Panc1 (cell line): ENCODE measurements at regions not wholly inside any gene's neighbourhood (a gene's known extent, or its start where the extent isn't known, plus 50 kb on each side); places are given as distances from the start of the nearest gene placed in this dataset.
"Not testable (repeated sequence)": the region's sequence is repeated elsewhere in the genome, so short reads cannot be mapped to it uniquely, and the experiment has no call there.

Source experiments
- ATAC-seq: fragments of 200-7000 bp; cut with Tn5 transposase; 2 replicates; pipeline ENCODE4 v1.9.1; 2020; ENCODE audit warnings: mild to moderate bottlenecking, moderate library complexity
- BruUV-seq: library from RNA; stranded (reverse); fragments of 400-500 nt; replicated peaks from 2 replicates; lab custom pipeline; 2021; lab: Mats Ljungman, UMichigan
- CTCF ChIA-PET: fragments of 300-600 bp; sonication (Branson Sonifier 250); formaldehyde crosslinking; loops from one replicate; lab custom pipeline; 2022; ENCODE audit warnings: antibody characterized with exemption; lab: Charles Lee
- POLR2A ChIA-PET: fragments of 300-600 bp; sonication (Branson Sonifier 250); formaldehyde crosslinking; loops from one replicate; lab custom pipeline; 2022; ENCODE audit warnings: antibody characterized with exemption; lab: Charles Lee
- DNase-seq: peaks from one replicate; pipeline ENCODE4 v3.0.0-alpha.2; 2010; ENCODE audit warnings: low read depth, low spot score
- H3K27ac ChIP-seq: 2 replicates; pipeline ENCODE4 v1.5.1; 2011; ENCODE audit warnings: mild to moderate bottlenecking, low read length, inconsistent platforms
- H3K27me3 ChIP-seq: fragments of 200-500 bp; sonication (Bioruptor generic); 2 replicates; pipeline ENCODE4 v1.6.0; 2014; ENCODE audit warnings: low read length, inconsistent platforms; ENCODE audit not compliant: control insufficient read depth, insufficient read depth
- H3K36me3 ChIP-seq: fragments of 200-500 bp; sonication (Bioruptor generic); 2 replicates; pipeline ENCODE4 v1.5.1; 2014; ENCODE audit warnings: inconsistent platforms, mild to moderate bottlenecking, low read length, moderate library complexity; ENCODE audit not compliant: control insufficient read depth, insufficient read depth
- H3K4me1 ChIP-seq: 2 replicates; pipeline ENCODE4 v1.5.1; 2011; ENCODE audit warnings: inconsistent platforms, mild to moderate bottlenecking, low read length, moderate library complexity; ENCODE audit not compliant: control insufficient read depth, insufficient read depth
- H3K4me3 ChIP-seq, 2 experiments: 2 replicates each; pipeline ENCODE4 v1.5.1; 2011 to 2012; ENCODE audit warnings: low read depth in 2 of 2, low read length in 2 of 2, mild to moderate bottlenecking in 2 of 2, inconsistent platforms in 1 of 2, moderate library complexity in 1 of 2
- H3K9me3 ChIP-seq: fragments of 200-500 bp; sonication (Bioruptor generic); 2 replicates; pipeline ENCODE4 v1.5.1; 2014; ENCODE audit warnings: low read depth, mild to moderate bottlenecking, inconsistent platforms, low read length, moderate library complexity; ENCODE audit not compliant: control insufficient read depth, insufficient read depth
- CTCF ChIP-seq: fragments of 450-650 bp; IDR thresholded peaks from 2 replicates; pipeline ENCODE4 v1.5.1; 2017; ENCODE audit warnings: mild to moderate bottlenecking
- POLR2AphosphoS5 ChIP-seq: IDR thresholded peaks from 2 replicates; pipeline ENCODE4 v1.6.1; 2012; ENCODE audit warnings: mild to moderate bottlenecking, low read depth, low read length, moderate library complexity
- REST ChIP-seq, 2 experiments: IDR thresholded peaks; 2 replicates each; pipeline ENCODE4 v1.6.1; 2011 to 2012; ENCODE audit warnings: low read depth in 2 of 2, control low read depth in 1 of 2, low read length in 1 of 2, mild to moderate bottlenecking in 1 of 2, moderate library complexity in 1 of 2; ENCODE audit not compliant: insufficient read depth in 1 of 2
- SIN3A ChIP-seq: IDR thresholded peaks from 2 replicates; pipeline ENCODE4 v1.6.1; 2012; ENCODE audit warnings: low read depth, mild to moderate bottlenecking, low read length, moderate library complexity, borderline replicate concordance; ENCODE audit not compliant: insufficient read depth
- TCF7L2 ChIP-seq: IDR thresholded peaks from 2 replicates; pipeline ENCODE4 v1.6.1; 2011; ENCODE audit warnings: mild to moderate bottlenecking, low read depth, low read length, inconsistent platforms
- in situ Hi-C: cut with HindIII; loops from 2 replicates; pipeline ENCODE4 v1.10.0; 2016; ENCODE audit warnings: low sequenced_read_pairs, low pct_unique_long_range_greater_than_20kb
- intact Hi-C: fragments of 100-400 bp; cut with micrococcal nuclease; formaldehyde crosslinking; loops from one replicate; pipeline ENCODE4 v1.10.0; 2022; ENCODE audit not compliant: unreplicated experiment

GRCh38 chr13:81171065-81171647 lies 830.2 kb upstream of the SPRY2 start:
- no peaks in the 10 kb centered on the region for H3K4me1 ChIP-seq
- ATAC-seq (no peak), DNase-seq (peak; percentile 5)
- intact Hi-C loops: loop anchor here (10.0 kb wide), 1 partner anchor 314 kb away; no protein-coding TSS in a partner anchor
- H3K27ac ChIP-seq: no peak overlapping the region
- ChIA-PET POLR2A (no interaction called here), CTCF (no interaction called here)
- H3K9me3 ChIP-seq: no peaks in the 10 kb centered on the region
- H3K27me3 ChIP-seq: no peaks in the 10 kb centered on the region
- no TSS peak for BruUV-seq
- no peak overlapping the region for H3K4me3 ChIP-seq
- in situ Hi-C loops: no loop called here
- no peaks in the 10 kb centered on the region for H3K36me3 ChIP-seq
- no peak for TF ChIP-seq POLR2AphosphoS5
- peak; percentile 46; the same call in 1 of the 2 replicates for TF ChIP-seq CTCF

GRCh38 chr13:81163823-81164222 lies 822.9 kb upstream of the SPRY2 start:
- H3K4me3 ChIP-seq, H3K9me3 ChIP-seq, POLR2A ChIA-PET, BruUV-seq, CTCF ChIA-PET, ATAC-seq, in situ Hi-C loops, intact Hi-C loops, DNase-seq, H3K27me3 ChIP-seq, H3K27ac ChIP-seq, H3K36me3 ChIP-seq, H3K4me1 ChIP-seq: not testable (repeated sequence)

GRCh38 chr13:81153478-81153877 lies 812.6 kb upstream of the SPRY2 start:
- POLR2A ChIA-PET: no interaction called here

More at GRCh38 chr13:81153478-81153877, 812.6 kb upstream of the SPRY2 start:
- CTCF ChIA-PET: no interaction called here
- Histone ChIP-seq H3K27me3 (no peaks in the 10 kb centered on the region), H3K27ac (no peak overlapping the region), H3K4me1 (no peaks in the 10 kb centered on the region), H3K36me3 (no peaks in the 10 kb centered on the region), H3K9me3 (no peaks in the 10 kb centered on the region), H3K4me3 (no peak overlapping the region)
- TF ChIP-seq POLR2AphosphoS5: no peak
- TF ChIP-seq CTCF: no peak
- TF ChIP-seq SIN3A: no peak
- no peak for TF ChIP-seq TCF7L2
- TF ChIP-seq REST (IDR thresholded peaks at IDR 0.05; ENCODE audit: insufficient read depth in 1 of 2, low read depth in 2 of 2, low read length in 1 of 2): no peak
- ATAC-seq (no peak), DNase-seq (no peak)
- intact Hi-C loops: no loop called here
- in situ Hi-C loops: no loop called here
- BruUV-seq: no TSS peak
